ENCODE measurements at regions not wholly inside any gene's neighbourhood (a gene's known extent, or its start where the extent isn't known, plus 50 kb on each side); places are given as distances from the start of the nearest gene placed in this dataset.

DNA sequence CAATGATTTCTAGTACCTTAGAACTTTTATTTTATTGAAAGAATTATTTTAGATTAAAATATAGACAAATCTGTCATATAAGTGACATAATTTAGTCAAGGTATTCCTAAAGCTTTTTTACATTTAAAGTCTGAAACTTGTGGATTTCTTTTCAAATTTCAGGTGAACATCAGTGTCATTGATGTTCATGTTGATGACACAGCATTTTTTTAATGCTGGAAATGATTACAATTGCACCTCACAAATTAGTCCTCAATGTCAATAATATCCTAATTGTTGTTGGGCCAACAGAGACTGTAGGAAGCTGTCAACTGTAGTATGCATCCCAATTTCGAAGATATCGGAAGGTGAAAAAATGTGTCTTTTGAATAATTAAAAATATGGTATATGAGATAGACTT, 214.4 kb upstream of the ARL4C start:
- TF ChIP-seq POLR2AphosphoS5 (IDR thresholded peaks at IDR 0.05) (no peak), EP300 (IDR thresholded peaks at IDR 0.05) (no peak), POLR2A (IDR thresholded peaks at IDR 0.05) (no peak)
- TF ChIP-seq, protein P1, sequence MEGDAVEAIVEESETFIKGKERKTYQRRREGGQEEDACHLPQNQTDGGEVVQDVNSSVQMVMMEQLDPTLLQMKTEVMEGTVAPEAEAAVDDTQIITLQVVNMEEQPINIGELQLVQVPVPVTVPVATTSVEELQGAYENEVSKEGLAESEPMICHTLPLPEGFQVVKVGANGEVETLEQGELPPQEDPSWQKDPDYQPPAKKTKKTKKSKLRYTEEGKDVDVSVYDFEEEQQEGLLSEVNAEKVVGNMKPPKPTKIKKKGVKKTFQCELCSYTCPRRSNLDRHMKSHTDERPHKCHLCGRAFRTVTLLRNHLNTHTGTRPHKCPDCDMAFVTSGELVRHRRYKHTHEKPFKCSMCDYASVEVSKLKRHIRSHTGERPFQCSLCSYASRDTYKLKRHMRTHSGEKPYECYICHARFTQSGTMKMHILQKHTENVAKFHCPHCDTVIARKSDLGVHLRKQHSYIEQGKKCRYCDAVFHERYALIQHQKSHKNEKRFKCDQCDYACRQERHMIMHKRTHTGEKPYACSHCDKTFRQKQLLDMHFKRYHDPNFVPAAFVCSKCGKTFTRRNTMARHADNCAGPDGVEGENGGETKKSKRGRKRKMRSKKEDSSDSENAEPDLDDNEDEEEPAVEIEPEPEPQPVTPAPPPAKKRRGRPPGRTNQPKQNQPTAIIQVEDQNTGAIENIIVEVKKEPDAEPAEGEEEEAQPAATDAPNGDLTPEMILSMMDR (IDR thresholded peaks at IDR 0.05) = no peak

All from suprapubic skin (tissue), 4 donors.